NOMO-1 (cell line): ENCODE measurements at regions not wholly inside any gene's neighbourhood (a gene's known extent, or its start where the extent isn't known, plus 50 kb on each side); places are given as distances from the start of the nearest gene placed in this dataset.
"Not testable (repeated sequence)": the region's sequence is repeated elsewhere in the genome, so short reads cannot be mapped to it uniquely, and the experiment has no call there.

Experiments used
- DNase-seq, 2 experiments: peaks; one replicate each; lab custom pipeline; 2025; ENCODE audit not compliant: unreplicated experiment in 2 of 2; lab: John Stamatoyannopoulos, UW

GRCh38 chr6:1445650-1446330, 56.4 kb downstream of the FOXF2 start:
- no peak for DNase-seq

GRCh38 chr6:1449896-1450295, 60.5 kb downstream of the FOXF2 start:
- DNase-seq = no peak

- no peak for DNase-seq
Observed at GRCh38 chr6:1453024-1453423, 63.6 kb downstream of the FOXF2 start.

GRCh38 chr6:1456816-1457215, 67.4 kb downstream of the FOXF2 start:
- not testable (repeated sequence) for DNase-seq

DNA sequence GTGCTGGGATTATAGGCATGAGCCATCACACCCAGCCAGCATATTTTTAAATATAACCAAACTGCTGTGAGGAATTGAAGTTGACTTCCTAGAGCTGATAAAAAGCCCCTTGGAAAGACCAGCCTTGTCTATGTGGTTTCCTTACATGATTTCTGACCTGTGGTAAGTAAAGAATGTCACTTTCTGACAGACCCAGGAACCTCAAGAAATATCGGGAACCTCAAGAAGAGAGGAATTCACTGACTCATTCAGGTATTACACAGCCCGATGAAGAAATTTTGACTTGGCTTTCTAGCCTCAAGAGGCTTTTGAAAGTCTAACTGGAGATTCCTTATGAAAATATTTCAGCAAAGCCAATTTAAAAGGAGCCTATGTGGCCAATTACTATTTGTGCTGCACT, 71.8 kb downstream of the FOXF2 start:
- DNase-seq = peak in 1 of 2 experiments; percentile 16

- DNase-seq = no peak
Observed at GRCh38 chr6:1461736-1462135, 72.4 kb downstream of the FOXF2 start.

GRCh38 chr6:1463275-1463674, 73.9 kb downstream of the FOXF2 start:
- no peak for DNase-seq

- DNase-seq = no peak
Observed at GRCh38 chr6:1463751-1464426, 74.5 kb downstream of the FOXF2 start.

DNA sequence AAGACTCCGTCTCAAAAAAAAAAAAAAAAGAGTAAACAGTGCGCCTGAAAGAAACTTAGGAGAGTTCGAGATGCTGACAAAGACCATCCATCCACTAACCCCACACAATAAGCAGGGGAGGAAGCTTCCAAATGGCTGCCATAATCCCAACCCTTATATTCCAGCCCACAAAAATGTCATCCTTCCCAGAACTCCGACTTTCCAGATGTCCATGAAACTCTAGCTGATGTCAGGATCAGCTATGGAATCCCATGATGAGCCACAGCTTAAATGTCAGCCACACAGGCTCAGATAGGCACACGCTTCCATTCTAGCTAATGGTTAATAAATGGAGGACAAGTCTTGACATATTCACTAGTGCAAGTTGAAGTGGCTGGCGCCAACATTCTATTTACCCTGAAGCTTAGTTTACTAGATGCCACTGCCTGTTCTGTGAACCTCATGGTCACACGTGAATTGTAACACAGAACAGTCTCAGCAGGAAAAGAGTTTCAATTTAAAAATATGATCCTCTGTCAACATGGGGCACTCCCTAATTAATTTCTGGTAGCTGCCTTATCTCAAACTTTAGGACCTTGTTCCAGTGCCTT, 75.5 kb downstream of the FOXF2 start:
- DNase-seq = no peak

- DNase-seq = no peak
Observed at GRCh38 chr6:1468126-1468525, 78.8 kb downstream of the FOXF2 start.

- DNase-seq = no peak
Observed at GRCh38 chr6:1470040-1470439, 80.7 kb downstream of the FOXF2 start.

DNA sequence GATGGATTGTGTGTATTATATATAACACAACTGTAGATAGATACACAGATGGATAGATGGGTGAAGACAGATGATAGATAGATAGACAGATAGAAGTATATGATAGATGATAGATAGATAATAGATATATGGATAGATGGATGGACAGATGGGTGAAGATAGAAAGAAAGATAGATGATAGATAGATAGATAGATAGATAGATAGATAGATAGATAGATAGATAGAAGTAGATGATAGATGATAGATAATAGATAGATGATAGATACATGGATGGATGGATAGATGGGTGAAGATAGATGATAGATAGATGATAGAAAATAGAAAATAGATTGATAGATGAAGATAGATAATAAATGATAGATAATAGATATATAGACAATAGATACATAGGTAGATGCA, 83.3 kb downstream of the FOXF2 start:
- DNase-seq = no peak

GRCh38 chr6:1473166-1473565, 83.8 kb downstream of the FOXF2 start:
- no peak for DNase-seq

GRCh38 chr6:1473598-1473997, 84.2 kb downstream of the FOXF2 start:
- no peak for DNase-seq

DNA sequence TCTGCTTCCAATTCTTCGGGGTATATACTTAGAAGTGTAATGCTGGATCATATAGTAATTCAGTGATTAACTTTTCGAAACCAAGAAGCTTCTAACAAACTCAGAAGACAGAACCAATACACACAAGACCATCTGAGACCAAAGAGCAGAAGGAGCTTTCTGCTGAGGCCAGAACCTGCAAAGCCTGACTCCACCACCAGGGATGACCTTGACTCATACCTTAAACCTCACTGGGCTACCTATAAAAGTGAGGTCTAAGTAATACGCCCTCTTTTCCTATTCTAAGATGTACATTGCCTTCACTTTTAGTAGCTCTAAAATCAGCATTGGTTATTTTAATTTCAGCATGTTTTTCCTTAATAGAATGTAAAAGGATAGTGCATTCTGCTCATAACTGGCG, 84.8 kb downstream of the FOXF2 start:
- DNase-seq = no peak

DNA sequence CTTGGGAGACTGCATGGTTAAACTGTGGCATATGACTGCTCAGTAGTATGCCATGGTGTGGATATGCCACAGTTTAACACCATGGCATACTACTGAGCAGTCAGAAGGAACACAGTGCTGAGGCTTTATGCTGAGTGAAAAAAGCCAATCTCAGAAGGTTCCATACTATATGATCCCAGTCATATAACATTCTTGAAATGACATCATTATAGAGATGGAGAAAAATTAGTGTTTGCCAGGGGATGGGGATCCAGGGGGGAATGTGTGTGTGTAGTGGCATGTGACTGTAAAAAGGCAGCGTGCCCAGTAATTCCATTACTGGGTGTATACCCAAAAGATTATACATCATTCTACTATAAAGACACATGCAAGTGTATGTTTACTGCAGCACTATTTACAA, 85.8 kb downstream of the FOXF2 start:
- DNase-seq = no peak

GRCh38 chr6:1477432-1478090, 88.2 kb downstream of the FOXF2 start:
- no peak for DNase-seq

- DNase-seq = not testable (repeated sequence)
Observed at GRCh38 chr6:1478163-1478826, 88.9 kb downstream of the FOXF2 start.

DNA sequence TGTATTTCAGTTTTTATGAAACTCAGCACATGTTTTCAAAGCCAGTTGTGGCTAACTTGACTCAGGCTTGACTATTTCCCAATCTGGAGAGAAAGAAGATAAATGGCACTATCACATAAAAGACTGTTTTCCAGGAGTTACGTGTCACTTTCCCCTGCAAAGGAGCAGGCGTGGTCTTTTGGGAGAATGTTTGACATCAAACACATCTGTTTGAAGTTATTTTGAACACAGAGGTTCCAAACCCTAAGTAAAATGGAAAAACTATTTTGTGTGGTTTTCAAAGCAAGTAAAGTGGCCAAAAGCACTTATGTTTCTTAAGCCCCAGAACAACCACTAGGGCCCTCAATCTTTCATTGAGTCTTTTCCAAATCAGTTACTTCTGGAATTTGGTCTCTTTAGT, 89.7 kb downstream of the FOXF2 start:
- no peak for DNase-seq

DNA sequence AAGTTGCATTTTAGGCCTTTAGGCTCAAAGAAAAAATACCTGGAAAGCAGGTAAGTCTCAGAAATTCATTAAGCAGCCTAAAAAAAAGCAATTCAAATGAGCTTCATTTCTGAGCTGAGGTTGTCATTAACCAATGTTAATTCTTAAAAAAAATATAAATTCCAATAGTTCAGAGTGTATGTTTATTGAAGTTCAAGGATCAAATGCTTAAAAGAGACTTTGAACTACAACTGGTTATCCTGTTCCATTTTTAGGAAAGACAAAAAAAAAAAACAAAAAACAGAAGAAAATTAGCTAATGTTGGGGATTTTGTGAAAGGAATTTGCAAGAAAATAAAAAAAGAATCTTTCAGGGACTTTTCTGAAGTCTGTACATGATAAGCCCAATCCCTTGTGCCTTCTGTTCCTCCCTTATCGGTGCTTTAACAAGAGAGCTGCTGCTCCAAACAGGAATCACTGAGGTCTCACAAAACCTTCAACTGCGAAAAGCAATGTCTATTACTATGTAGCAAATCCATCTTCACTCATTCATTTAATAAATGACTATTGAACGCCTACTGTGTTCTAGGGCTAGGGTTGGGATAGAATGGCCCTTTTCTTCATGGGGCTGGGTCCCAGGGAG, 90.3 kb downstream of the FOXF2 start:
- DNase-seq = no peak

- no peak for DNase-seq
Observed at GRCh38 chr6:1481286-1481685, 91.9 kb downstream of the FOXF2 start.
